ENCODE measurements at regions not wholly inside any gene's neighbourhood (a gene's known extent, or its start where the extent isn't known, plus 50 kb on each side); places are given as distances from the start of the nearest gene placed in this dataset.

DNA sequence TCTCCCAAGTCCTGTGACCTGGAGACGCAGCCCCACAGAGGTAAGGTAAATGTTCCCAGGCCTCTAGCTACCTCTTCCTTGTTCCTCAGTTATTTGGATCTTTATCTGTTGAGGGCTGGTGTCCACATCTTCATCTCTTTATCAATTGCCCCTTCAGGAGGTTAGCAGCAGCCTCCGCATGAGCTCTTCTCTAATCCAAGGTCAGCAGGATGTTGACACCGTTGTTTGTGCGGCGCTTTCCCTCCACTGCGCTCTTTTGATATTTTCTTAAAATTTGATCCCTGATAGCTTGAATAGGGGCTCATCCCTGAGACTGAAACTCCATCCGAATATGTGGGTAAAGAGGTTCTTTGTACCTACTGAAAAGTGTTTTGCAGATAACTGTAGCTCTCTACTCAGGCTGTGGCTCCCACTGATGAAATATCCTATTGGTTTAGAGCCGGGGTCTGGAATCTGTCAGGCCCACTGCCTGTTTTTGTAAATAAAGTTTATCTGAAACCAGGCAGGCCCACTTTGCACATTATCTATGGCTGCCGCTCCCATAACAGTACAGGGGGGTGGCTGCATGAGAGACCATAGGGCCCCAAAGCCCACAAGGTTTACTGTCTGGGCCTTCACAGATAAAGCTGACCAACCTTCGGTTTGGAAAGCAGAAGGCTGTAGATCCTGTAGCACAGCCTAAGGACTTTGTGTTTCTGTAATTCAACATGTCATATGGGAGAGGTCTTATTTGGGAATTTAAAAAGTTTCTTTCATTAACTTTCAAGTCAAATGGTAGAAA is 362.6 kb downstream of the QKI start (continued):
- TF ChIP-seq, protein P1, sequence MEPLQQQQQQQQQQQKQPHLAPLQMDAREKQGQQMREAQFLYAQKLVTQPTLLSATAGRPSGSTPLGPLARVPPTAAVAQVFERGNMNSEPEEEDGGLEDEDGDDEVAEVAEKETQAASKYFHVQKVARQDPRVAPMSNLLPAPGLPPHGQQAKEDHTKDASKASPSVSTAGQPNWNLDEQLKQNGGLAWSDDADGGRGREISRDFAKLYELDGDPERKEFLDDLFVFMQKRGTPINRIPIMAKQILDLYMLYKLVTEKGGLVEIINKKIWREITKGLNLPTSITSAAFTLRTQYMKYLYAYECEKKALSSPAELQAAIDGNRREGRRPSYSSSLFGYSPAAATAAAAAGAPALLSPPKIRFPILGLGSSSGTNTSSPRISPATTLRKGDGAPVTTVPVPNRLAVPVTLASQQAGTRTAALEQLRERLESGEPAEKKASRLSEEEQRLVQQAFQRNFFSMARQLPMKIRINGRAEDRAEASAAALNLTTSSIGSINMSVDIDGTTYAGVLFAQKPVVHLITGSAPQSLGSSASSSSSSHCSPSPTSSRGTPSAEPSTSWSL (CRISPR knock-in tag; IDR thresholded peaks at IDR 0.05; ENCODE audit: borderline replicate concordance): no peak
- TF ChIP-seq MIER1 (IDR thresholded peaks at IDR 0.05; ENCODE audit: low read depth): no peak
- no peak for TF ChIP-seq ZZZ3 (IDR thresholded peaks at IDR 0.05)
- no peak for TF ChIP-seq ZNF785 (CRISPR knock-in tag; IDR thresholded peaks at IDR 0.05)
- TF ChIP-seq BCOR (IDR thresholded peaks at IDR 0.05): peak; percentile 93
- TF ChIP-seq ZNF589 (CRISPR knock-in tag; IDR thresholded peaks at IDR 0.05; ENCODE audit: low read depth): peak; percentile 96
- TF ChIP-seq, protein P2, sequence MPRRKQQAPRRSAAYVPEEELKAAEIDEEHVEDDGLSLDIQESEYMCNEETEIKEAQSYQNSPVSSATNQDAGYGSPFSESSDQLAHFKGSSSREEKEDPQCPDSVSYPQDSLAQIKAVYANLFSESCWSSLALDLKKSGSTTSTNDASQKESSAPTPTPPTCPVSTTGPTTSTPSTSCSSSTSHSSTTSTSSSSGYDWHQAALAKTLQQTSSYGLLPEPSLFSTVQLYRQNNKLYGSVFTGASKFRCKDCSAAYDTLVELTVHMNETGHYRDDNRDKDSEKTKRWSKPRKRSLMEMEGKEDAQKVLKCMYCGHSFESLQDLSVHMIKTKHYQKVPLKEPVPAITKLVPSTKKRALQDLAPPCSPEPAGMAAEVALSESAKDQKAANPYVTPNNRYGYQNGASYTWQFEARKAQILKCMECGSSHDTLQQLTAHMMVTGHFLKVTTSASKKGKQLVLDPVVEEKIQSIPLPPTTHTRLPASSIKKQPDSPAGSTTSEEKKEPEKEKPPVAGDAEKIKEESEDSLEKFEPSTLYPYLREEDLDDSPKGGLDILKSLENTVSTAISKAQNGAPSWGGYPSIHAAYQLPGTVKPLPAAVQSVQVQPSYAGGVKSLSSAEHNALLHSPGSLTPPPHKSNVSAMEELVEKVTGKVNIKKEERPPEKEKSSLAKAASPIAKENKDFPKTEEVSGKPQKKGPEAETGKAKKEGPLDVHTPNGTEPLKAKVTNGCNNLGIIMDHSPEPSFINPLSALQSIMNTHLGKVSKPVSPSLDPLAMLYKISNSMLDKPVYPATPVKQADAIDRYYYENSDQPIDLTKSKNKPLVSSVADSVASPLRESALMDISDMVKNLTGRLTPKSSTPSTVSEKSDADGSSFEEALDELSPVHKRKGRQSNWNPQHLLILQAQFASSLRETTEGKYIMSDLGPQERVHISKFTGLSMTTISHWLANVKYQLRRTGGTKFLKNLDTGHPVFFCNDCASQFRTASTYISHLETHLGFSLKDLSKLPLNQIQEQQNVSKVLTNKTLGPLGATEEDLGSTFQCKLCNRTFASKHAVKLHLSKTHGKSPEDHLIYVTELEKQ (CRISPR knock-in tag; IDR thresholded peaks at IDR 0.05): no peak
- TF ChIP-seq SRSF7 (optimal IDR thresholded peaks at IDR 0.05; ENCODE audit: low read depth, low read length): no peak
- TF ChIP-seq E2F3 (CRISPR knock-in tag; IDR thresholded peaks at IDR 0.05): no peak
- TF ChIP-seq TAF15 (IDR thresholded peaks at IDR 0.05; ENCODE audit: low read depth, low read length): no peak
- TF ChIP-seq LCOR (CRISPR knock-in tag; IDR thresholded peaks at IDR 0.05): peak; percentile 95
- no peak for TF ChIP-seq ATF1 (CRISPR knock-in tag; IDR thresholded peaks at IDR 0.05)
- TF ChIP-seq ATF1 (tag; IDR thresholded peaks at IDR 0.05): peak; percentile 79
- peak; percentile 66; the same call in 1 of the 2 replicates for TF ChIP-seq CTBP1 (IDR thresholded peaks at IDR 0.05; ENCODE audit: borderline replicate concordance)
- no peak for TF ChIP-seq DNMT1 (IDR thresholded peaks at IDR 0.05)
- TF ChIP-seq, protein P3, sequence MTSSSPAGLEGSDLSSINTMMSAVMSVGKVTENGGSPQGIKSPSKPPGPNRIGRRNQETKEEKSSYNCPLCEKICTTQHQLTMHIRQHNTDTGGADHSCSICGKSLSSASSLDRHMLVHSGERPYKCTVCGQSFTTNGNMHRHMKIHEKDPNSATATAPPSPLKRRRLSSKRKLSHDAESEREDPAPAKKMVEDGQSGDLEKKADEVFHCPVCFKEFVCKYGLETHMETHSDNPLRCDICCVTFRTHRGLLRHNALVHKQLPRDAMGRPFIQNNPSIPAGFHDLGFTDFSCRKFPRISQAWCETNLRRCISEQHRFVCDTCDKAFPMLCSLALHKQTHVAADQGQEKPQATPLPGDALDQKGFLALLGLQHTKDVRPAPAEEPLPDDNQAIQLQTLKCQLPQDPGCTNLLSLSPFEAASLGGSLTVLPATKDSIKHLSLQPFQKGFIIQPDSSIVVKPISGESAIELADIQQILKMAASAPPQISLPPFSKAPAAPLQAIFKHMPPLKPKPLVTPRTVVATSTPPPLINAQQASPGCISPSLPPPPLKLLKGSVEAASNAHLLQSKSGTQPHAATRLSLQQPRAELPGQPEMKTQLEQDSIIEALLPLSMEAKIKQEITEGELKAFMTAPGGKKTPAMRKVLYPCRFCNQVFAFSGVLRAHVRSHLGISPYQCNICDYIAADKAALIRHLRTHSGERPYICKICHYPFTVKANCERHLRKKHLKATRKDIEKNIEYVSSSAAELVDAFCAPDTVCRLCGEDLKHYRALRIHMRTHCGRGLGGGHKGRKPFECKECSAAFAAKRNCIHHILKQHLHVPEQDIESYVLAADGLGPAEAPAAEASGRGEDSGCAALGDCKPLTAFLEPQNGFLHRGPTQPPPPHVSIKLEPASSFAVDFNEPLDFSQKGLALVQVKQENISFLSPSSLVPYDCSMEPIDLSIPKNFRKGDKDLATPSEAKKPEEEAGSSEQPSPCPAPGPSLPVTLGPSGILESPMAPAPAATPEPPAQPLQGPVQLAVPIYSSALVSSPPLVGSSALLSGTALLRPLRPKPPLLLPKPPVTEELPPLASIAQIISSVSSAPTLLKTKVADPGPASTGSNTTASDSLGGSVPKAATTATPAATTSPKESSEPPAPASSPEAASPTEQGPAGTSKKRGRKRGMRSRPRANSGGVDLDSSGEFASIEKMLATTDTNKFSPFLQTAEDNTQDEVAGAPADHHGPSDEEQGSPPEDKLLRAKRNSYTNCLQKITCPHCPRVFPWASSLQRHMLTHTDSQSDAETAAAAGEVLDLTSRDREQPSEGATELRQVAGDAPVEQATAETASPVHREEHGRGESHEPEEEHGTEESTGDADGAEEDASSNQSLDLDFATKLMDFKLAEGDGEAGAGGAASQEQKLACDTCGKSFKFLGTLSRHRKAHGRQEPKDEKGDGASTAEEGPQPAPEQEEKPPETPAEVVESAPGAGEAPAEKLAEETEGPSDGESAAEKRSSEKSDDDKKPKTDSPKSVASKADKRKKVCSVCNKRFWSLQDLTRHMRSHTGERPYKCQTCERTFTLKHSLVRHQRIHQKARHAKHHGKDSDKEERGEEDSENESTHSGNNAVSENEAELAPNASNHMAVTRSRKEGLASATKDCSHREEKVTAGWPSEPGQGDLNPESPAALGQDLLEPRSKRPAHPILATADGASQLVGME (CRISPR knock-in tag; IDR thresholded peaks at IDR 0.05): no peak
- TF ChIP-seq NFYB (IDR thresholded peaks at IDR 0.05; ENCODE audit: extremely low read depth, insufficient read length): no peak
- no peak for TF ChIP-seq FOXK1 (CRISPR knock-in tag; IDR thresholded peaks at IDR 0.05; ENCODE audit: borderline replicate concordance)

Measured in K562 (cell line).